ENCODE measurements at regions not wholly inside any gene's neighbourhood (a gene's known extent, or its start where the extent isn't known, plus 50 kb on each side); places are given as distances from the start of the nearest gene placed in this dataset.
"Not testable (repeated sequence)": the region's sequence is repeated elsewhere in the genome, so short reads cannot be mapped to it uniquely, and the experiment has no call there.

DNA sequence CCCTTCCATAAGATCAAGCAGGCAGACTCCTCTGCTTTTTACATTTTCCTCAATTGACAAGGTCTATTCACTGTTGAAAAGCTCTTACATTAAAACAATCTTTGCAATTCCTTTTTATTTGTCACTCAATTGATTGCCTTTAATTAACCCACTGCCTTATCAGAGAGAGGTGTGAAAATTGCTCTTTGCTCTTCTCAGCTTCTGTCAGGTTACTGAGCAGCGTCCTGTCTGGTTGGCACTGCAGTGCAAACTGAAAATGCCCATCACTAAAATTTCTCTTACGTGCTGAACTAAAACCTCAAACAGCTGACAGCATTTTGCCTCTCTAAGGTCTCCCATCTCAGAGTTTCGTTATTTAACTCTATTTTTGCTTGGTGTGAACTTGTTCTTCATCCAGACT is 504.1 kb upstream of the ATXN7L3B start:
- DNase-seq (ENCODE audit: low read depth) = no peak
- H3K4me3 ChIP-seq (ENCODE audit: low read depth, low read length) = no peak overlapping the region
- TF ChIP-seq, protein P1, sequence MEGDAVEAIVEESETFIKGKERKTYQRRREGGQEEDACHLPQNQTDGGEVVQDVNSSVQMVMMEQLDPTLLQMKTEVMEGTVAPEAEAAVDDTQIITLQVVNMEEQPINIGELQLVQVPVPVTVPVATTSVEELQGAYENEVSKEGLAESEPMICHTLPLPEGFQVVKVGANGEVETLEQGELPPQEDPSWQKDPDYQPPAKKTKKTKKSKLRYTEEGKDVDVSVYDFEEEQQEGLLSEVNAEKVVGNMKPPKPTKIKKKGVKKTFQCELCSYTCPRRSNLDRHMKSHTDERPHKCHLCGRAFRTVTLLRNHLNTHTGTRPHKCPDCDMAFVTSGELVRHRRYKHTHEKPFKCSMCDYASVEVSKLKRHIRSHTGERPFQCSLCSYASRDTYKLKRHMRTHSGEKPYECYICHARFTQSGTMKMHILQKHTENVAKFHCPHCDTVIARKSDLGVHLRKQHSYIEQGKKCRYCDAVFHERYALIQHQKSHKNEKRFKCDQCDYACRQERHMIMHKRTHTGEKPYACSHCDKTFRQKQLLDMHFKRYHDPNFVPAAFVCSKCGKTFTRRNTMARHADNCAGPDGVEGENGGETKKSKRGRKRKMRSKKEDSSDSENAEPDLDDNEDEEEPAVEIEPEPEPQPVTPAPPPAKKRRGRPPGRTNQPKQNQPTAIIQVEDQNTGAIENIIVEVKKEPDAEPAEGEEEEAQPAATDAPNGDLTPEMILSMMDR (IDR thresholded peaks at IDR 0.05; ENCODE audit: low read depth, low read length, missing control alignments) = no peak

DNA sequence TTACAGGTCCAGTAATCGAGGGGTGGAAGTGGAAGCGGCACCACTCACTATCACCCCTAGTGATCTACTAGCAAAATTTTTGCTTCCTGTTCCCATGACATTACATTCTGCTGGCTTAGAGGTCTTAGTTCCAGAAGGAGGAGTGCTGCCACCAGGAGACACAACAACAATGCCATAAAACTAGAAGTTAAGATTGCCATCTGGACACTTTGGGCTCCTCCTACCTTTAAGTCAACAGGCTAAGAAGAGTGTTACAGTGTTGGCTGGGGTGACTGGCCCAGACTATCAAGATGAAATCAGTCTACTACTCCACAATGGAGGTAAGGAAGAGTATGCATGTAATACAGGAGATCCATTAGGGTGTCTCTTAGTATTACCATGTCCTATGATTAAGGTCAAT is 498.5 kb upstream of the ATXN7L3B start:
- DNase-seq (ENCODE audit: low read depth); H3K4me3 ChIP-seq (ENCODE audit: low read depth, low read length): not testable (repeated sequence)

DNA sequence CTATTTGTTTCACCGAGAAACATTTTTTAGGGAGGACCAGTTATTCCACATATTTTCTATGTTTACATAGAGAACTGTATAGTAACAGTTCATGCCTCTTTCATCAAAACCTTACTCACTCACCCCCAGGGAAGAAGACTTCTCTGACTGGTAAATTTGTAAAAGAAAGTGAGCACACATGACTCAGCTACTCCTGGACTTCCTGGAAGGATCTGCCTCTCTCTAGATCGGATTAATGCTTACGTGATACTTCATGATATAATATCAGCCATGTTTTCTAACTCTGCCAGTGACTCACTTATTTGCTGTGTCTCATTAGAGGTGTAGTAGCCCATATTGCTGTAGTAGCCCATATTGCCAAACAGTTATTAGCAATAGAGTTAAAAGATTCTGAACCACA is 494.3 kb upstream of the ATXN7L3B start:
- no peak overlapping the region for H3K4me3 ChIP-seq (ENCODE audit: low read depth, low read length)
- TF ChIP-seq, protein P1 (IDR thresholded peaks at IDR 0.05; ENCODE audit: low read depth, low read length, missing control alignments) = no peak
- DNase-seq (ENCODE audit: low read depth) = no peak

DNA sequence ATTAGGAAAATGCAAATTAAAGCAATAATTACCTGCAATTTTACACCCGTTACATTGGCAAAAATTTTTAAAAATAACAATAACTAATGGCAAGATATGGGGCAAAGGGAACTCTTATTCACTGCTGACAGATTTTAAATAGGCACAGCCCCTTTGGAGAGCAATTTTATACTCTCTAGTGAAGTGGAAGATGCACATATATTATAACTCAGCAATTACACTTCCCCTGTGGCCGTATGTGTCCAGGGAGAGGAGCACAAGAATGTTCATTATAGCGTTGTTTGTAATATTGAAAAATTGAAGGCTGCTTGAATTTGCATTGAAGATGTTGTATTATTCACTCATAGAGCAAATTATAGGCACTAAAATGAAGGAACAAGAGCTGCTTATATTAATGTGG is 488.3 kb upstream of the ATXN7L3B start:
- DNase-seq (ENCODE audit: low read depth) = no peak
- TF ChIP-seq, protein P1 (IDR thresholded peaks at IDR 0.05; ENCODE audit: low read depth, low read length, missing control alignments) = no peak
- no peak overlapping the region for H3K4me3 ChIP-seq (ENCODE audit: low read depth, low read length)

DNA sequence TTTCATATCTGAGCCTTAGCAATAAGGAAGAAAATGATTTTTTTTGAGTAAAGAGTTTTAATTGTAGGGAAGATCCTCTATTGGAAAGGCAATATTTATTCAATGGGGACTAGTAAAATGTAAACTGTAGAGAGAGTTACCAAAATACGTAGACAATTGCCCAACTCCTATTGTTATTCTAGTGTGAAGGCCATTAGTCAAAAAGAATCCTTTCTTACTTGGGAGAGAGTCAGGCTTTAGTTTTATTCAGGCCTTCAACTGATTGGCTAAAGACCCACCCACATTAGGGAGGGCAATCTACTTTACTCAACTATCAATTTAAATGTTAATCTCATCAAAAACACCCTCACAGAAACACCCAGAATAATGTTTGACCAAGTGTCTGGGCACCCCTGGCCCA is 485.8 kb upstream of the ATXN7L3B start:
- H3K4me3 ChIP-seq (ENCODE audit: low read depth, low read length) = no peak overlapping the region
- no peak for DNase-seq (ENCODE audit: low read depth)
- TF ChIP-seq, protein P1 (IDR thresholded peaks at IDR 0.05; ENCODE audit: low read depth, low read length, missing control alignments) = no peak

DNA sequence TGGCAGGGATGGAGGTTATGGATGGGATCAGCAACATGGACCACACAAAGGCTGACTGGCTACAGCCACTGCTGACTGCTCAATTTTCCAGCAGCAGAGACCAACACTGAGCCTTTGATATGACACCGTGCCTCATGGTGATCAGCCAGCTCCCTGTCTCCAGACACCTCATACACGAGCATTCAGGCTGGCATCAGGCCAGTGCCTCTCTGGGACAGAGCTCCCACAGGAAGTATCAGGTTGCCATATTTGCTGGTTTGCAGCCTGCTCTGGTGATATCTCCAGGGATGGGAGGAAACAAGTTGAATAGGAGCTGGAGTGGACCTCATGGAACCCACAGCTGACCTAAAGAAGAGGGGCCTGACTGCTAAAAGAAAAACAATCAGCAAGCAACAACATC is 471.2 kb upstream of the ATXN7L3B start:
- H3K4me3 ChIP-seq (ENCODE audit: low read depth, low read length) = no peak overlapping the region
- DNase-seq (ENCODE audit: low read depth) = no peak
- TF ChIP-seq, protein P1 (IDR thresholded peaks at IDR 0.05; ENCODE audit: low read depth, low read length, missing control alignments) = no peak

DNA sequence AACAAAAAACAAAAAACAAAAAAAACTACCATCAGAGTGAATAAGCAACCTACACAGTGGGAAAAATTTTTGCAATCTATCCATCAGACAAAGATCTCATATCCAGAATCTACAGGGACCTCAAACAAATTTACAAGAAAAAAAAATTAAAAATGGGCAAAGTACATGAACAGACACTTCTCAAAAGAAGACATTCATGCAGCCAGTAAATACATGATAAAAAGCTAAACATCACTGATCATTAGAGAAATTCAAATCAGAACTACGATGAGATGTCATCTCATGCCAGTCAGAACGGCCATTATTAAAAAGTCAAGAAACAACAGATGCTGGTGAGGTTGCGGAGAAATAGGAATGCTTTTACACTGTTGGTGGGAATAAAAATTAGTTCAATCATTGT is 466.5 kb upstream of the ATXN7L3B start:
- no peak overlapping the region for H3K4me3 ChIP-seq (ENCODE audit: low read depth, low read length)
- no peak for DNase-seq (ENCODE audit: low read depth)
- TF ChIP-seq, protein P1 (IDR thresholded peaks at IDR 0.05; ENCODE audit: low read depth, low read length, missing control alignments) = no peak

DNA sequence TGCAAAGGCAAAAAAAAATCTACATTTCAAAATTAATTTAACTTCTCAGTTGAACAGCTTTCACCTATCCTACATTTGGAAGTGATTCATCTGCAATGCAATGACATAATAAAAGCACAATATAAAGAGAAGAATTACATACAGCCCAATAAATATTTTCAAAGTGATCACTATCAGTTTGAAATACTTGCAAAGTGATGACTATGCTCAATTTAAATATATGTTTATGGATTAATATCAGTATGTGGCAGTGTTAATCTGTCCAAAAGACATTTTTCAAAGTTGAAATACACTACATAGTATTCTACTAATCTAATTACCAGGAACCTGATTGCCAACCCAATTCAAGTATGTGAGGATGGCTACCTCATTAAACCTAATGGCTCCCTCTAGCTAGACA is 460.7 kb upstream of the ATXN7L3B start:
- H3K4me3 ChIP-seq (ENCODE audit: low read depth, low read length) = no peak overlapping the region
- no peak for DNase-seq (ENCODE audit: low read depth)
- TF ChIP-seq, protein P1 (IDR thresholded peaks at IDR 0.05; ENCODE audit: low read depth, low read length, missing control alignments) = no peak
